HG02973 (cell line): ENCODE measurements at regions not wholly inside any gene's neighbourhood (a gene's known extent, or its start where the extent isn't known, plus 50 kb on each side); places are given as distances from the start of the nearest gene placed in this dataset.
A peak's percentile ranks its signal among the peaks of the same experiment; 100 is the strongest.
"Not testable (repeated sequence)": the region's sequence is repeated elsewhere in the genome, so short reads cannot be mapped to it uniquely, and the experiment has no call there.

ENCODE experiments used
- ATAC-seq: cut with Tn5 transposase; IDR thresholded peaks from one replicate; pipeline ENCODE4 v1.9.1; 2021; ENCODE audit warnings: moderate library complexity; ENCODE audit not compliant: unreplicated experiment

- ATAC-seq, result no peak
Observed at GRCh38 chr21:14058566-14058965, 152.2 kb downstream of the LIPI start.

GRCh38 chr21:14057841-14058481 lies 152.8 kb downstream of the LIPI start:
- not testable (repeated sequence) for ATAC-seq

- ATAC-seq, result no peak
Observed at GRCh38 chr21:14057313-14057712, 153.4 kb downstream of the LIPI start.

DNA sequence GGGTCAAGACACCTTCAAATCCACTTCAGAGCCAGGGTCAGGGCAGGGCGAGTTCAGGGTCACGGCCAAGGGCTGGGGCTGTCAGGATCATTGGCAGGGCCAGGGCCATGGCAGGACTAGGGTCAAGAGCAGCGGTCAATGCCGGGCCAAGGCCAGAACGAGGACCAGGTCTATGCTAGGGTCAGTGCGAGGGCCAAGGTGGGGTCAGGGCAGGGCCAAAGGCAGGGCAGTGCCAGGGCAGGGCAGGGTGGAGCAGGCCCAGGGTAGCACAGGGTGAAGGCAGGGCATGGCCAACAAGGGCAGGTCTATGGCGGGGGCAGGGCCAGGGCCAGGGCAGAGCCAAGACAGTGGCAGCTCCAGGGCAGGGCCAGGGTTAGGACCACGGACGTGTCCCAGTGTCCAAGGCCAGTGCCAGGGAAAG lies 154.0 kb downstream of the LIPI start:
- ATAC-seq, result no peak

GRCh38 chr21:14055746-14056515 lies 154.8 kb downstream of the LIPI start:
- not testable (repeated sequence) for ATAC-seq

DNA sequence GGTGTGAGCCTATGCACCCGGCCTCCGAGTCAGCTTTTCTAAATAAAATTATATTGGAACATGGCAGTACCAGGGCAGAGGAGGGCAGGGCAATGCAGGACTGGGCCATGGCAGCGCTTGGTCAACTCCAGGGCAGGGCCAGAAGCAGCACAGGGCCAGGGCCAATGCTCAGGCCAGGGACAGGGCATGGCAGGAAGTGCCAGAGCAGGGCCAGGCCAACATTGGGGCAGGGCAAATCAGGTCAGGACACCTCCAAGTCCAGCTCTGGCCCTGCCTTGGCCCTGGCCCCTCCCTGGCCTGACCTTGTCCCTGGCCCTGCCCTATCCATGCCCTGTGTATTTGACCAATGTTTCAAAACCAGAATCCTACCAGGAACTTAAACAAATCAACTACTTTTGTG lies 156.1 kb downstream of the LIPI start:
- ATAC-seq, result no peak

- ATAC-seq, result no peak
Observed at GRCh38 chr21:14050121-14050520, 160.6 kb downstream of the LIPI start.

- ATAC-seq, result no peak
Observed at GRCh38 chr21:14046401-14046800, 164.4 kb downstream of the LIPI start.

DNA sequence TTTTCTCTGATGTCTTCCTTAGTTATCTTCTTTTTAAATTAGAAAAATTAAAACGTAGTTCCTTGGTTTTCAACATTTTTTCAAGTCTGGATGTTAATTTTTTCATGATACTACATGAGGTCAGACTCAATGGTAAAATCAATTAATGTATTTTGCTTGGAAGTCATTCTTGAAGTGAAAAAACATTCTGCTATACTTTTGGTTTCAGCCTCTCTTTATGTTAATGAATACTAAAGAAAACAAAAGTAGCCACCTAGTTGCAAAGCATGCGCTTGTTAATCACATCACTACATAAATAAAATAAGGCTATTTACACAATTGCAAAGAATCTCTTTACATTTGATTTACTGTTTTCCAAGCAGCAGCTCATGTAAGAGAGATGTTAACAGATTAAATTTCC lies 170.4 kb downstream of the LIPI start:
- ATAC-seq, result no peak

- not testable (repeated sequence) for ATAC-seq
Observed at GRCh38 chr21:14028619-14029018, 182.1 kb downstream of the LIPI start.

DNA sequence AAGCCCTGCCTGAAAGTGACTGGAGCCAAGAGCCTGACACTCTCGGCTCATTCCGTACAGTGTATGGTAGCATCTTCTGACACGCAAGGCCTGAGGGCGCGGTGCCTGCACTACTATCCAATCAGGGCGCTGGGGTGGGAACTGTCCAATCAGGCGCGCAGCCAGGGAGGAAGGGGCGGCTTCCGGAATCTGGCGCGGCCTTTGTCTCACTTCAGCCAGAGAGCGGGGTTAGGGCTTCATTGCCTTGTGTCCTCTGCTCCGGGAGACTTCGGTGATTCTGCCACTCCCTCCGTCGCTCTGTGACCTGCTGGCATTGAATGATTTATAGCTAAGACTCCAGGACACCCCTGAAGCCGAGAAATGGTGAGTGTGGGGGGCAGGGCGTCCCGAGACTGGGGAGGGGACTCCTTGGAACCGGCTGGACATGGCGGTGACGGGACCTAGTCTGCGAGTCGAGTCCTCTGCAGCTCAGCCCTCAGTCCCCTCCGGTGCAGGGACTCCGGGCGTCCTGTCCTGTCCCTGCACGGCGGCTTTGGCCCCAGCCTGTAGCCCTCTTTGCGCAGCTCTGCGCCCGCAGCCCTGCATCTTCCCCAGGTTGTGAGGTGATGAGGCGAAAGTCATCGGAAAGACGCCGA lies 183.4 kb downstream of the LIPI start:
- ATAC-seq, result peak; percentile 100

DNA sequence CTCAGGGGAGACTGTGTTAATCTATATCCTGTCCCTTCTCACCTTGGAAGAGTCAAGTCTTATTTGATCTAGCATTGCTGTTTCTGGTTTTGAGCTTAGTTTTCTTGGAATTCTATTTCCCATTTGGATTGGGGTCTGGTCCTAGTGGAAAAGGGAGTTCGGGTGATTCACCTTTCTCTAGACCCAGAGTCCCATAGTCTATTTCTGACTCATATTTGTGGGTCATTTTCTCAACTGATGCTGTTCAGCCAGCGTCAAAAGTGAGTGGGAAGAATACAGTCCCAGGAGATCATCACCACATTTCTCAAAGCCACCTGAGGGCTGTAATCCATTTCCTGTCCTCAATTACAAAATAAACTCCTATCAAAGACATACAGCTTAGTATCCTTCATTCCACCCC lies 190.6 kb downstream of the LIPI start:
- ATAC-seq, result not testable (repeated sequence)

GRCh38 chr21:14015841-14016240 lies 194.9 kb downstream of the LIPI start:
- not testable (repeated sequence) for ATAC-seq

DNA sequence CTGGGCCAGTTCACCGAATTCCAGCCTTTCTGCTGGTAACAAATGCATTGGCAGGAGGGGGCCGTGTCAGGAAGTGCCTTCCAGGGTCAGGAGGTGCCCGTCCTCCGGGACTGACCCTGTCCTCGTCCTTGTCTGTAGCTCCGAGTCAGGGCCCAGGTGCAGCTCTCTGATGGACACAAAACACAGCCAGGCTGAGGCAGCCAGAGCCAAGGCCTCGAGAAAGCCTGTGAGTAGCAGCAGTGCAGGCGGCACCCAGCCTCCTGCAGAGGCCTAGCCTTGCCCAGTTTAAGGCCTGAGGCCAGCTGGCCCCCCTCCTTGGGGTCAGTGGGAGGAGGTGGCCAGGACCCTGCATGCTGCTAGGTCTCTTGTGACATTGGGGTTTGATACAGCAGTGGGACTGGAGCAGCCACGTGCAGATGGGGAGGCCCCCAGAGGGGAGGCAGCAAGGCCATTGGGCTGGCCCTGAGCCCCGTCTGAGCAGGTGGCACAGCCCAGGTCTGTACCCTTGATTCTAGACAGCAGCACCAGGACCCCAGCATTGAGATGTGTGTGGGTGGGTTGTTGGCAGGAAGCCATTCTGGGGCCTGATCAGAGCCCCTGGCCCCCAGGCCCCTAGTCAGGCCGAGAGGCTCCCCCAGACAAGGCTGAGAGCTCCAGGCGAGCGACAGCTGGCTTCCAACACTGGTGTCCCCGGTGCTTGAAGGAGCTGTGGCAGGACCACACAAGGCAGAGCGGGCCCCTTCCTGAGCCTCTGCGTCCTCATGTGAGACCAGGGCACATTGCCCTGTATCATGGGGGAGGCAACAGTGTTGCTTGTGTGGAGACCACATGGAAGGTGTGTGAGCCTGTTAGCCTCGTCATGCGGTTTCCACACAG lies 196.9 kb downstream of the LIPI start:
- not testable (repeated sequence) for ATAC-seq

DNA sequence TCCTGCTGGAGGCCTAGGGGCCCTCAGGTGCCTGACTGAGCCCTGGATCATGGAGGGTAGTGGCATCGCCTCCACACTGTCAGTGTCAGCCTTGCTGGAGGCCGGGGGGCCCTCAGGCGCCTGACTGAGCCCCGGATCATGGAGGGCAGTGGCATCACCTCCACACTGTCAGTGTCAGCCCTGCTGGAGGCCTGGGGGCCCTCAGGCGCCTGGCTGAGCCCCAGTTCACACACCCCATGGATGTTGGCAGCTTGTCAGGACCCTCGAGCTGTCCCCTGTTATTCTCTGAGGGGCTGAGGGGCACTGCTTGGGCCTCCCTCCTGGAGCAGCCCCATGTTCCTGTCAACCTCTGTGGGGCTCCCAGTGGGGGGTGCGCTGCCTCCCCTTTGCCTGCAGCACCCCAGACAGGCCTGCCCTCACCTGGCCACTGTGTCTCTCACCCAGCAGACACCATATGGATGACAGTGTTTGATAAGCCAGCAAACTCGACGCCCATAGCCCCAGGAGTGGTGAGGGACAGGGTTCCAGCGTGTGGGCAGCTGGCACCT lies 197.6 kb downstream of the LIPI start:
- ATAC-seq, result no peak

DNA sequence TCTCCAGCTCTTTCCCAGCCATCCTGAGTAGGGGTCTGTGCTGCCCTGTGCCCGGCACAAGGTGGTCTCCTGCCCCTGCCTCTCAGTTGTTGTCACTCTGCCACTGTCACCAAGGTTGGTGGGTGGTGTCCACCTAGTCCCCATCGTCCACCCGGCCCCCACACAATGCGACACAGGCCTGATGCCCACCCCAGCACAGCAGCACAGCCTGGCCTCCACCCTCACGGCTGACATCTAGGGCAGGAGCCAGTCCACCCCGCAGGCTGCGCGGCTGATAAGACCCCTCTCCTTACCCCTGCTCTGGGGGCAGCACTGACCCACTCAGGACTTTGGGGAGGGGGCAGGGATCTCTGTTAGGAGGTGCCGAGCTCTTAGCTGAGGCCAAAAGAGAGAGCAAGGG lies 198.3 kb downstream of the LIPI start:
- ATAC-seq, result no peak

DNA sequence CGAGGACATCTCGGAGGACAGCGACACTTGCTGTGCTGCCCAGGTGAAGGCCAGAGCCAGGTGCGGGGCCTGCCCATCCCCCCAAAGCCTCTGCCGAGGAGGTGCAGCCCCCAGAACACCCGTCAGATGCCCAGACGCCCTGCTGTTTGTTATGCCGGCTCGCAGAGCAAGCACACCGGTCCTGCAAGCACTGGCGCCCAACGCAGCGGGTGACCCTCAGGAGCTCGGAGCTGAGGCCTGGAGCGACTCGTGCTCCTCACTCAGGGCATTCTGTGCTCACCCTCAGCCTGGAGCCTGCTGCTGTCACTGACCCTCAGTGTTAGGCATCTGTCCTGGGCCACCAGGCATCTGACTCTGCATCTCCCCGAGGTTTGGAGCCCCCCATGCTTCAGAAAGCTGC lies 199.0 kb downstream of the LIPI start:
- not testable (repeated sequence) for ATAC-seq

GRCh38 chr21:14011149-14011548 lies 199.6 kb downstream of the LIPI start:
- ATAC-seq, result not testable (repeated sequence)

- no peak for ATAC-seq
Observed at GRCh38 chr21:14010729-14011128, 200.0 kb downstream of the LIPI start.

DNA sequence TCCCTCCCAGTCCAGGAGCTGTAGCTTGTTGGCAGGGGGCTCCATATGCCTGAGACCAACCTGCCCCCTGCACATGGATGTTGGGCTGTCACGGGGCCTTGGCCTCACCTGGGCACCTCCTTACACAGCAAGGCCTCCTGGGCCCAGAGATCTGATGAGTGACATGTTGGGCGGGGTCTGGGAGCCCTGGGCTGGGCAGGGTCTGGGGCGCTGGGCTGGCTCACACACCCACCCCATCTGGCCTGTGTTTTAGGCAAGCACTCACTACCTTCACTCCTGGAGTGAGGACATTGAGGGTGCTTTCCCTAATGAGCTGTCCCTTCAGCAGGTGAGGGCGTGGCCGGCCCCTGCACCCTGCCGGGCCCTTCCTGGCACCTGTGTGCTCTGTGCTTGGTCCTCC lies 200.8 kb downstream of the LIPI start:
- not testable (repeated sequence) for ATAC-seq
